ENCODE measurements at regions not wholly inside any gene's neighbourhood (a gene's known extent, or its start where the extent isn't known, plus 50 kb on each side); places are given as distances from the start of the nearest gene placed in this dataset.
A peak's percentile ranks its signal among the peaks of the same experiment; 100 is the strongest.

DNA sequence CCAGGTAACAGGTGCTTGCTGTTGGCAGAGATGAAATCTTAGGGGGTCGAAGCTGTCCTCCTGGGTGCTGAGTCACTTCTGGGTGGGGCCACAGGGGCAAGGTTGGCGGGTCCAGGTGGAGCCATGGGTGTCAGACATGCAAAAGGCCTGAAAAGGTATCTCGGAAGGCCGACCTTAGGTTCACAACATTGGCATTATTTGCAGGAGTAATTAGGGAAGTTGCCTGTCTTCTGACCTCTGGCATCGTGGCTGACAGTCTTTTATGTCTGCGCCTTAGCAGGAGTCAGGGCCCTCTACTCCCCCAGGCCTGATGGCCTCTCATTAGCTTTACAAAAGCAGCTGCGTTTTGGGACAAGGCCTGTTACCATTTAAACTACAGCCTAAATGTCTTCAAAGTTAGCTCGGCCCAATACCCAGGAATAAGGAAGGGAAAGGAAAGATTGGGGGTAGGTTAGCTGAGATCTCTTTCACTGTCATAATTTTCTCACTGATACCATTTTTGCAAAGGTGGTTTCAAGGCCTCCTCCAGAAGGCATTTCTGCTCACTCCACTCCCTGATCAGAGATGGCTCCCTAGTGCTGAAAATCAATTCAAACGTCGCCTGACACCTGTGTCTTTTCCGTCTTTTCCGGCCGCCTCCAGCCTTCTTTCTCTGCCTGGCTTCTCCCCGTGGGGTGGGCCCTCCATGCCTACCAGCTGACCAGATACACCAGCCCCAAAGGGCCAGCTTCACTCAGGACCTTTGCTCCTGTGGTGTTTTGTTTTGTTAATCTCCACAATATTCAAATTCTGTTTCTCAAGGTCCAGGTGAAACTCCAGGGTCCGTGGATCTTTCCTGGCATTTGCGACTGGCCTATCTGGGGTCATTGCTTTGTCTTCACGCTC is 90.8 kb downstream of the RHOB start (continued):
- TF ChIP-seq, protein P1, sequence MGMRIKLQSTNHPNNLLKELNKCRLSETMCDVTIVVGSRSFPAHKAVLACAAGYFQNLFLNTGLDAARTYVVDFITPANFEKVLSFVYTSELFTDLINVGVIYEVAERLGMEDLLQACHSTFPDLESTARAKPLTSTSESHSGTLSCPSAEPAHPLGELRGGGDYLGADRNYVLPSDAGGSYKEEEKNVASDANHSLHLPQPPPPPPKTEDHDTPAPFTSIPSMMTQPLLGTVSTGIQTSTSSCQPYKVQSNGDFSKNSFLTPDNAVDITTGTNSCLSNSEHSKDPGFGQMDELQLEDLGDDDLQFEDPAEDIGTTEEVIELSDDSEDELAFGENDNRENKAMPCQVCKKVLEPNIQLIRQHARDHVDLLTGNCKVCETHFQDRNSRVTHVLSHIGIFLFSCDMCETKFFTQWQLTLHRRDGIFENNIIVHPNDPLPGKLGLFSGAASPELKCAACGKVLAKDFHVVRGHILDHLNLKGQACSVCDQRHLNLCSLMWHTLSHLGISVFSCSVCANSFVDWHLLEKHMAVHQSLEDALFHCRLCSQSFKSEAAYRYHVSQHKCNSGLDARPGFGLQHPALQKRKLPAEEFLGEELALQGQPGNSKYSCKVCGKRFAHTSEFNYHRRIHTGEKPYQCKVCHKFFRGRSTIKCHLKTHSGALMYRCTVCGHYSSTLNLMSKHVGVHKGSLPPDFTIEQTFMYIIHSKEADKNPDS (CRISPR knock-in tag; IDR thresholded peaks at IDR 0.05) = 0 out of 2 replicates have a peak, but pooled peaks have one; percentile 35
- TF ChIP-seq, protein P2, sequence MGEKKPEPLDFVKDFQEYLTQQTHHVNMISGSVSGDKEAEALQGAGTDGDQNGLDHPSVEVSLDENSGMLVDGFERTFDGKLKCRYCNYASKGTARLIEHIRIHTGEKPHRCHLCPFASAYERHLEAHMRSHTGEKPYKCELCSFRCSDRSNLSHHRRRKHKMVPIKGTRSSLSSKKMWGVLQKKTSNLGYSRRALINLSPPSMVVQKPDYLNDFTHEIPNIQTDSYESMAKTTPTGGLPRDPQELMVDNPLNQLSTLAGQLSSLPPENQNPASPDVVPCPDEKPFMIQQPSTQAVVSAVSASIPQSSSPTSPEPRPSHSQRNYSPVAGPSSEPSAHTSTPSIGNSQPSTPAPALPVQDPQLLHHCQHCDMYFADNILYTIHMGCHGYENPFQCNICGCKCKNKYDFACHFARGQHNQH (CRISPR knock-in tag; IDR thresholded peaks at IDR 0.05) = peak; percentile 22; the same call in 1 of the 2 replicates
- TF ChIP-seq KDM5B (CRISPR knock-in tag; IDR thresholded peaks at IDR 0.05; ENCODE audit: borderline replicate concordance) = peak; percentile 52
- no peak for TF ChIP-seq GABPA (IDR thresholded peaks at IDR 0.05; ENCODE audit: low read depth, low read length)
- no peak for TF ChIP-seq GABPA (CRISPR knock-in tag; IDR thresholded peaks at IDR 0.05; ENCODE audit: low read depth)
- peak; percentile 82 for TF ChIP-seq NCOA1 (CRISPR knock-in tag; IDR thresholded peaks at IDR 0.05)
- TF ChIP-seq TGIF2 (CRISPR knock-in tag; IDR thresholded peaks at IDR 0.05) = 0 out of 2 replicates have a peak, but pooled peaks have one; percentile 24
- peak; percentile 72; the same call in 1 of the 2 replicates for TF ChIP-seq NFKBIZ (CRISPR knock-in tag; IDR thresholded peaks at IDR 0.05)
- TF ChIP-seq CEBPG (CRISPR knock-in tag; IDR thresholded peaks at IDR 0.05) = 0 out of 2 replicates have a peak, but pooled peaks have one; percentile 15
- no peak for TF ChIP-seq ZNF616 (CRISPR knock-in tag; IDR thresholded peaks at IDR 0.05; ENCODE audit: low read depth)
- TF ChIP-seq RXRA (CRISPR knock-in tag; IDR thresholded peaks at IDR 0.05) = peak; percentile 5; the same call in 1 of the 2 replicates
- TF ChIP-seq, protein P3, sequence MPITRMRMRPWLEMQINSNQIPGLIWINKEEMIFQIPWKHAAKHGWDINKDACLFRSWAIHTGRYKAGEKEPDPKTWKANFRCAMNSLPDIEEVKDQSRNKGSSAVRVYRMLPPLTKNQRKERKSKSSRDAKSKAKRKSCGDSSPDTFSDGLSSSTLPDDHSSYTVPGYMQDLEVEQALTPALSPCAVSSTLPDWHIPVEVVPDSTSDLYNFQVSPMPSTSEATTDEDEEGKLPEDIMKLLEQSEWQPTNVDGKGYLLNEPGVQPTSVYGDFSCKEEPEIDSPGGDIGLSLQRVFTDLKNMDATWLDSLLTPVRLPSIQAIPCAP (CRISPR knock-in tag; IDR thresholded peaks at IDR 0.05; ENCODE audit: low read depth) = no peak
- peak; percentile 62; the same call in 1 of the 2 replicates for TF ChIP-seq MIXL1 (CRISPR knock-in tag; IDR thresholded peaks at IDR 0.05)
- no peak for TF ChIP-seq PTBP1 (IDR thresholded peaks at IDR 0.05; ENCODE audit: low read depth, low read length, poor library complexity, severe bottlenecking)
- TF ChIP-seq, protein P4, sequence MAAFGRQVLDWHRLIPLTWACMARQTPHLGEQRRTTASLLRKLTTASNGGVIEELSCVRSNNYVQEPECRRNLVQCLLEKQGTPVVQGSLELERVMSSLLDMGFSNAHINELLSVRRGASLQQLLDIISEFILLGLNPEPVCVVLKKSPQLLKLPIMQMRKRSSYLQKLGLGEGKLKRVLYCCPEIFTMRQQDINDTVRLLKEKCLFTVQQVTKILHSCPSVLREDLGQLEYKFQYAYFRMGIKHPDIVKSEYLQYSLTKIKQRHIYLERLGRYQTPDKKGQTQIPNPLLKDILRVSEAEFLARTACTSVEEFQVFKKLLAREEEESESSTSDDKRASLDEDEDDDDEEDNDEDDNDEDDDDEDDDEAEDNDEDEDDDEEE (CRISPR knock-in tag; IDR thresholded peaks at IDR 0.05) = no peak; the same call in 1 of the 2 replicates
- TF ChIP-seq ZNF484 (CRISPR knock-in tag; IDR thresholded peaks at IDR 0.05; ENCODE audit: borderline replicate concordance, low read depth) = 0 out of 2 replicates have a peak, but pooled peaks have one; percentile 48
- 0 out of 2 replicates have a peak, but pooled peaks have one; percentile 29 for TF ChIP-seq ZNF724P (CRISPR knock-in tag; IDR thresholded peaks at IDR 0.05; ENCODE audit: borderline replicate concordance)

Measured in HepG2 (cell line).